ENCODE measurements at regions not wholly inside any gene's neighbourhood (a gene's known extent, or its start where the extent isn't known, plus 50 kb on each side); places are given as distances from the start of the nearest gene placed in this dataset.

GRCh38 chr6:44771647-44772415 lies 384.3 kb downstream of the CDC5L start:
- no peaks in the 10 kb centered on the region for H3K4me1 Mint-ChIP-seq
- H3K9me3 Mint-ChIP-seq = peaks cover 9% of the 10 kb centered on the region
- H3K27ac Mint-ChIP-seq = no peak overlapping the region
- H3K27me3 Mint-ChIP-seq = no peaks in the 10 kb centered on the region
- DNase-seq = no peak
- CTCF ChIA-PET = interaction anchor here (0.7 to 1.1 kb wide), 3 partner anchors 10 to 116 kb away, joined by 3 to 4 read pairs (median 3); no protein-coding TSS in a partner anchor
- H3K36me3 Mint-ChIP-seq (ENCODE audit: low read depth) = no peaks in the 10 kb centered on the region
- no peak overlapping the region for H3K4me3 Mint-ChIP-seq
- POLR2A ChIA-PET = interaction anchor here (0.6 kb wide), 1 partner anchor 63 kb away, joined by 3 read pairs; no protein-coding TSS in a partner anchor

GRCh38 chr6:44772838-44773237 lies 385.3 kb downstream of the CDC5L start:
- Mint-ChIP-seq H3K27me3 (no peaks in the 10 kb centered on the region), H3K9me3 (peaks cover 9% of the 10 kb centered on the region), H3K4me3 (no peak overlapping the region), H3K27ac (no peak overlapping the region), H3K4me1 (no peaks in the 10 kb centered on the region), H3K36me3 (ENCODE audit: low read depth) (no peaks in the 10 kb centered on the region)
- ChIA-PET POLR2A (no interaction called here), CTCF (no interaction called here)
- no peak for DNase-seq

GRCh38 chr6:44775121-44775520 lies 387.6 kb downstream of the CDC5L start:
- no peaks in the 10 kb centered on the region for H3K4me1 Mint-ChIP-seq
- no peak overlapping the region for H3K4me3 Mint-ChIP-seq
- peaks cover 6% of the 10 kb centered on the region for H3K9me3 Mint-ChIP-seq
- H3K36me3 Mint-ChIP-seq (ENCODE audit: low read depth) = no peaks in the 10 kb centered on the region
- CTCF ChIA-PET = interaction anchor here (0.5 to 1.6 kb wide), 2 partner anchors 9 to 278 kb away, joined by 3 to 7 read pairs; no protein-coding TSS in a partner anchor
- H3K27ac Mint-ChIP-seq = no peak overlapping the region
- H3K27me3 Mint-ChIP-seq = no peaks in the 10 kb centered on the region
- DNase-seq = no peak
- POLR2A ChIA-PET = no interaction called here

- Mint-ChIP-seq H3K27me3 (no peaks in the 10 kb centered on the region), H3K9me3 (peaks cover 6% of the 10 kb centered on the region), H3K4me1 (no peaks in the 10 kb centered on the region), H3K4me3 (no peak overlapping the region), H3K27ac (no peak overlapping the region), H3K36me3 (ENCODE audit: low read depth) (no peaks in the 10 kb centered on the region)
- CTCF ChIA-PET = no interaction called here
- POLR2A ChIA-PET = no interaction called here
- DNase-seq = no peak
These were observed 388.8 kb downstream of the CDC5L start for GRCh38 chr6:44776344-44776743.

- Mint-ChIP-seq H3K36me3 (ENCODE audit: low read depth) (no peaks in the 10 kb centered on the region), H3K27ac (no peak overlapping the region), H3K4me3 (no peak overlapping the region), H3K27me3 (no peaks in the 10 kb centered on the region), H3K4me1 (no peaks in the 10 kb centered on the region), H3K9me3 (peaks cover 7% of the 10 kb centered on the region)
- CTCF ChIA-PET = interaction anchor here (1.5 kb wide), 1 partner anchor 54 kb away, joined by 3 read pairs; no protein-coding TSS in a partner anchor
- DNase-seq = no peak
- POLR2A ChIA-PET = no interaction called here
These were observed 391.0 kb downstream of the CDC5L start for GRCh38 chr6:44778513-44778912.

All from activated CD4-positive, alpha-beta T cell treated with anti-CD3 and anti-CD28 coated beads, Interleukin-2, amount 10 ng/mL, durations not matched to agents 7 days and 5 days (primary cell).